ENCODE measurements at regions not wholly inside any gene's neighbourhood (a gene's known extent, or its start where the extent isn't known, plus 50 kb on each side); places are given as distances from the start of the nearest gene placed in this dataset.

DNA sequence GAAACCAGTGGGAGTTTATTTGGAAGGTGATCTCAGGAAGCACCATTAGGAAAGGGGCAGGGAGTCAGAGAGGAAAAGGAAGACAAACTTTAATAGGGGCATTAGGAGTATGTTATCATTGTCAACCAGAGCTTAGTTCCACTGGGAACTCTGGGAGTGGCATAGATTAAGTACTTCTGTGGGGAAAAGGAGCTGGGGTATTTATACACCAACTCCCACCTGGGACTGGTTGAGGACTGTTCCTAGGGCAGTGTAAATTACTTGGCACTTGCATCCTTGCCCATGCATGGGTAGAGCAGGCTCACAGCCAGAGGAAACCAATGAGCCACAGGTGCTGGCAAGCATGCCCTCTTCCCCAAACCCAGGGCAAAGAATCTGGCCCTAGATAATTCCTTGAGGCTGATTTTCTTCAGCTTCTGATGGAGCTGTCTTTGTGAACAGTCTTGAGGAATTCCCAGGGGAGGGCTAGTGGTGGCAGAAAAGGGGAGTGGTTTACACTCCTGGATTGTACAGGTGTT, 541.2 kb downstream of the MIAT start (continued):
- no peak for TF ChIP-seq BCL11A (IDR thresholded peaks at IDR 0.05; ENCODE audit: low read depth in 2 of 2, low read length in 2 of 2)
- TF ChIP-seq HDAC6 (IDR thresholded peaks at IDR 0.05; ENCODE audit: low read depth, low read length): no peak
- no peak for TF ChIP-seq MAFK (IDR thresholded peaks at IDR 0.05; ENCODE audit: low read depth, low read length)
- TF ChIP-seq, protein P1, sequence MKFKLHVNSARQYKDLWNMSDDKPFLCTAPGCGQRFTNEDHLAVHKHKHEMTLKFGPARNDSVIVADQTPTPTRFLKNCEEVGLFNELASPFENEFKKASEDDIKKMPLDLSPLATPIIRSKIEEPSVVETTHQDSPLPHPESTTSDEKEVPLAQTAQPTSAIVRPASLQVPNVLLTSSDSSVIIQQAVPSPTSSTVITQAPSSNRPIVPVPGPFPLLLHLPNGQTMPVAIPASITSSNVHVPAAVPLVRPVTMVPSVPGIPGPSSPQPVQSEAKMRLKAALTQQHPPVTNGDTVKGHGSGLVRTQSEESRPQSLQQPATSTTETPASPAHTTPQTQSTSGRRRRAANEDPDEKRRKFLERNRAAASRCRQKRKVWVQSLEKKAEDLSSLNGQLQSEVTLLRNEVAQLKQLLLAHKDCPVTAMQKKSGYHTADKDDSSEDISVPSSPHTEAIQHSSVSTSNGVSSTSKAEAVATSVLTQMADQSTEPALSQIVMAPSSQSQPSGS (IDR thresholded peaks at IDR 0.05; ENCODE audit: low read length): no peak
- no peak for TF ChIP-seq CBX8 (IDR thresholded peaks at IDR 0.05; ENCODE audit: borderline replicate concordance, low read depth, low read length)
- no peak for TF ChIP-seq KDM4A (IDR thresholded peaks at IDR 0.05; ENCODE audit: low read depth, low read length, severe bottlenecking)

Measured in H1 (cell line).